RWPE2 (cell line): ENCODE measurements at regions not wholly inside any gene's neighbourhood (a gene's known extent, or its start where the extent isn't known, plus 50 kb on each side); places are given as distances from the start of the nearest gene placed in this dataset.

Experiments used
- ATAC-seq: fragments of 200-7000 bp; cut with Tn5 transposase; 3 replicates; pipeline ENCODE4 v1.9.1; 2021; ENCODE audit warnings: low read depth
- DNase-seq: peaks from one replicate; pipeline ENCODE4 v3.0.0-alpha.2; 2020; ENCODE audit warnings: low spot score
- H3K27ac ChIP-seq: fragments of 450-650 bp; 2 replicates; pipeline ENCODE4 v1.5.1; 2017; ENCODE audit warnings: mild to moderate bottlenecking; ENCODE audit not compliant: poor library complexity, severe bottlenecking
- H3K27me3 ChIP-seq: fragments of 250-450 bp; sonication (Bioruptor Pico); 2 replicates; pipeline ENCODE4 v1.5.1; 2021; ENCODE audit warnings: mild to moderate bottlenecking, moderate library complexity; ENCODE audit not compliant: insufficient read depth, poor library complexity, severe bottlenecking
- H3K36me3 ChIP-seq: fragments of 250-450 bp; sonication (Bioruptor Pico); 2 replicates; pipeline ENCODE4 v1.5.1; 2020; ENCODE audit warnings: low read depth, mild to moderate bottlenecking, moderate library complexity
- H3K4me1 ChIP-seq: fragments of 250-450 bp; sonication (Bioruptor Pico); 2 replicates; pipeline ENCODE4 v1.5.1; 2021; ENCODE audit warnings: mild to moderate bottlenecking, moderate library complexity; ENCODE audit not compliant: insufficient read depth, poor library complexity, severe bottlenecking
- H3K4me3 ChIP-seq: fragments of 250-450 bp; sonication (Bioruptor Pico); 2 replicates; pipeline ENCODE4 v1.5.1; 2021; ENCODE audit warnings: mild to moderate bottlenecking, moderate library complexity; ENCODE audit not compliant: severe bottlenecking
- H3K9me3 ChIP-seq: fragments of 250-450 bp; sonication (Bioruptor Pico); 2 replicates; pipeline ENCODE4 v1.5.1; 2021; ENCODE audit warnings: mild to moderate bottlenecking, moderate library complexity; ENCODE audit not compliant: severe bottlenecking
- TF ChIP-seq, protein P1 (sequence below): fragments of 450-650 bp; IDR thresholded peaks from one replicate; pipeline ENCODE4 v1.5.1; 2017; ENCODE audit warnings: mild to moderate bottlenecking, moderate library complexity; ENCODE audit not compliant: poor library complexity, severe bottlenecking

DNA sequence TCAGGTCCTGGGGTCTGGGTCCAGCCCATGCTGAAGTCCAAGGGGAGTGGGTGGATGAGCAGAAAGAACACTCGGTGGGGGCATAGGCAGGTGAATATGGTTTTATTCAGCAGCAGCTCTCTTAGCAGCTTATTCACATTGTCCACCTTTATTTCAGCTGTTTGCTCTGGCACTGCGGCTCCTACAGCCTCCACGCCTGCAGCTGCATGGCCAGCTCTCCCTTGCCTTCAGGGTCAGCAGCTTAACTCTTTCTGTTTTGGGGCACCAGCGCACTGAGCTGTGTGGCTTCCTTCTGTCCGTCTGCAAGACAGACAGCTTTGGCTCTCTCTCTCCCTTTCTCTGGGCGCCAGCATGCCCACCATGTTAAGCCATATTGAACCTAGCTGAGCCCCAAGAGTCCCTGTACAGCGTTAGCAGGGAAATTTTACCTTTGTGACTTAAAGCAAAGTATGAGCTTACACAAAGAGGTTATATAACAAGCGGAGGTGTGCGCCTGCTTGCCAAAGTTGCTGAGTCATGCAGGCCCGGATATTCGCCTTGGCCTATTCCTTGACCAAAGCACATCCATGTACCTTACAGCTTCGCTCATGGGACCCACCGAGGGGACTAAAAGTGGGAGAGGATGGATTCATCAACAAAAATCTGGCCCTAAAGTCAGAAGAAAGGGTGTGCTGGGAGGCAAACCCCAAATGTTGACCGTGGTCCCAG is 170.1 kb upstream of the PFN2 start:
- Histone ChIP-seq H3K27ac (no peak overlapping the region), H3K9me3 (no peaks in the 10 kb centered on the region), H3K36me3 (no peaks in the 10 kb centered on the region), H3K4me1 (no peaks in the 10 kb centered on the region), H3K27me3 (no peaks in the 10 kb centered on the region), H3K4me3 (no peak overlapping the region)
- TF ChIP-seq, protein P1, sequence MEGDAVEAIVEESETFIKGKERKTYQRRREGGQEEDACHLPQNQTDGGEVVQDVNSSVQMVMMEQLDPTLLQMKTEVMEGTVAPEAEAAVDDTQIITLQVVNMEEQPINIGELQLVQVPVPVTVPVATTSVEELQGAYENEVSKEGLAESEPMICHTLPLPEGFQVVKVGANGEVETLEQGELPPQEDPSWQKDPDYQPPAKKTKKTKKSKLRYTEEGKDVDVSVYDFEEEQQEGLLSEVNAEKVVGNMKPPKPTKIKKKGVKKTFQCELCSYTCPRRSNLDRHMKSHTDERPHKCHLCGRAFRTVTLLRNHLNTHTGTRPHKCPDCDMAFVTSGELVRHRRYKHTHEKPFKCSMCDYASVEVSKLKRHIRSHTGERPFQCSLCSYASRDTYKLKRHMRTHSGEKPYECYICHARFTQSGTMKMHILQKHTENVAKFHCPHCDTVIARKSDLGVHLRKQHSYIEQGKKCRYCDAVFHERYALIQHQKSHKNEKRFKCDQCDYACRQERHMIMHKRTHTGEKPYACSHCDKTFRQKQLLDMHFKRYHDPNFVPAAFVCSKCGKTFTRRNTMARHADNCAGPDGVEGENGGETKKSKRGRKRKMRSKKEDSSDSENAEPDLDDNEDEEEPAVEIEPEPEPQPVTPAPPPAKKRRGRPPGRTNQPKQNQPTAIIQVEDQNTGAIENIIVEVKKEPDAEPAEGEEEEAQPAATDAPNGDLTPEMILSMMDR, result no peak
- DNase-seq (no peak), ATAC-seq (no peak)

DNA sequence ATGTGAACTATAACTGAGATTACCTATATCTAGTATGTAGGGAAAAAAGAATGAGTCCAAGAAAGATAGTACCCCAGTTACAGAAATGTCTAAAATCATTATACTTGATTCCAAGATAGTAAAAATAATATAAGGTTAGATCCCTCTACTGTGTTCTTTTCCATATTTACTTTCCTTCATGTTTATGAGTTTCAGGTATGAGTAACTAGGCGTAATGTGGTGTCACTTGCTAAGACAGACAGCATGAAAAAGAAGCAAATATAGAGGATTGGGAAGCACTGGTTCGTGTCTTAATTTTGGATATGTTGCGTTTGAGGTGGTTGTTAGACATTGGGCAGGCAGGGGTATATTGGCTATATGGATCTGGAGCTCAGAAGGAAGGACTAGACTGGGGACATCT is 168.1 kb upstream of the PFN2 start:
- H3K27ac ChIP-seq, result no peak overlapping the region
- DNase-seq (no peak), ATAC-seq (no peak)
- no peaks in the 10 kb centered on the region for H3K4me1 ChIP-seq
- no peaks in the 10 kb centered on the region for H3K36me3 ChIP-seq
- no peak overlapping the region for H3K4me3 ChIP-seq
- TF ChIP-seq, protein P1, result no peak
- no peaks in the 10 kb centered on the region for H3K9me3 ChIP-seq
- no peaks in the 10 kb centered on the region for H3K27me3 ChIP-seq

DNA sequence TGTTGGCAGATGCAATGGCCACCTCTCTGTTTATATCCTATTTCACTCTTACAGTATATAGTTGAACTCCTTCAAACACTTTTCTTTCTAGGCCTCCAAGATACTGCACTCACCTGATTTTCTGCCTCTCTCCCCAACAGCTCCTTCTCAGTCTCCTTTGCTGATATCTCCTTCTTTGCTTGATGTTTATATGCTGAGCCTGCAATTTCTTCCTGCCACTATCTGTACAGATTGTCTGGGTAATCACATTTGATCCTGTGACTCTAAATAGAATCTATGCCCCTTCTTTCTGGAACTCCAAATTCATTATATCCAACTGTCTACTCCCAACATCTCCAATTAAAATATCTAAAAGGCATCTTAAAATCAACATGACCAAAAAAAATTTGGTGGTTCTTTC is 165.5 kb upstream of the PFN2 start:
- ATAC-seq (no peak), DNase-seq (no peak)
- H3K36me3 ChIP-seq, result no peaks in the 10 kb centered on the region
- no peaks in the 10 kb centered on the region for H3K27me3 ChIP-seq
- no peak overlapping the region for H3K4me3 ChIP-seq
- no peak overlapping the region for H3K27ac ChIP-seq
- H3K4me1 ChIP-seq, result no peaks in the 10 kb centered on the region
- TF ChIP-seq, protein P1, result no peak
- no peaks in the 10 kb centered on the region for H3K9me3 ChIP-seq

DNA sequence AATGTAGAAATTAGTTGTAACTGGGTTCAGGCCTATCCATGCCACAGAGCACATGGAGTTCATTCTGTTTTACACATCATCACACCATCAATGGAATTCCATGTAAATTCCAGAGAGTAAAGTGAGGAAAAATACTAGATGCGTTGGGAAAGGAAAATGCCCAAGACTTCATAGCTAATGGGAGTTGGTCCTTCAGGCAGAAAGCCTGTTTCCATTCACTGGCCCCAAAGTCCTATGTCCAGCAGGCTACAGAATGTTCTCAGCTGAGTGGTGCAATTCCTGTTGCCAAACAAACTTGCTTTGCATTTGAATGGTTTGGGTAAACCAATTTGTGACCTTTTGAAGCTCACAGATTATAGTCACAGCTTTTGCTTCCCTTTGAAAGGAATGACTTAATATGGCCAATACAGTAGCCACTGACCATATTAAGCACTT is 164.6 kb upstream of the PFN2 start:
- Histone ChIP-seq H3K36me3 (no peaks in the 10 kb centered on the region), H3K9me3 (no peaks in the 10 kb centered on the region), H3K4me1 (no peaks in the 10 kb centered on the region), H3K4me3 (no peak overlapping the region), H3K27ac (no peak overlapping the region), H3K27me3 (no peaks in the 10 kb centered on the region)
- TF ChIP-seq, protein P1, result no peak
- DNase-seq, result no peak
- no peak for ATAC-seq

DNA sequence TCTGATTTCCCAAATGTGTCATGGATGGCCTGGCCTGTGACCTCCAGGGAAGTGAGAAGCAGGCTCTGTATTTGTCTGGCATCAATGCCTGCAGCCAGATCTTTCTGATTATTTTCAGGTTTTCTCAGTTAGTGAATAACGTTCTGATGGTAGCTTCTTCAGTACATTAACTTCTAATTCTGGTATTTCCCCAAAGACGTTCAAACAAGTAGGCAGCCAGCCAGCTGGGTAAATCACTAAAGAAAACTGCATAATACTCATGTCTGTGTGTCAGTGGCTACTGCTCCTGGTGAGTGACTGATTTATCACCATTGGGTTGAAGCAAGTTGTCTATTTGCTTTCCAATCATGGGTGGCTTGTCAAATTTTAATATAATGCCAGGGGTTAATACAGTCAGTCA is 162.6 kb upstream of the PFN2 start:
- DNase-seq (no peak), ATAC-seq (no peak)
- Histone ChIP-seq H3K4me3 (no peak overlapping the region), H3K27me3 (no peaks in the 10 kb centered on the region), H3K27ac (no peak overlapping the region), H3K9me3 (no peaks in the 10 kb centered on the region), H3K36me3 (no peaks in the 10 kb centered on the region), H3K4me1 (no peaks in the 10 kb centered on the region)
- TF ChIP-seq, protein P1, result no peak
